ENCODE measurements at regions not wholly inside any gene's neighbourhood (a gene's known extent, or its start where the extent isn't known, plus 50 kb on each side); places are given as distances from the start of the nearest gene placed in this dataset.

GRCh38 chr2:20559277-20559676 is 91.6 kb downstream of the HS1BP3 start:
- TF ChIP-seq ZNF404 (tag by site-specific recombination; IDR thresholded peaks at IDR 0.05) (no peak), ZBTB17 (tag by site-specific recombination; IDR thresholded peaks at IDR 0.05) (peak; percentile 99), HOXD13 (CRISPR knock-in tag; IDR thresholded peaks at IDR 0.05; ENCODE audit: borderline replicate concordance) (no peak), ZSCAN30 (tag by site-specific recombination; IDR thresholded peaks at IDR 0.05) (no peak), ZNF223 (tag by site-specific recombination; IDR thresholded peaks at IDR 0.05) (no peak), ZNF792 (tag by site-specific recombination; IDR thresholded peaks at IDR 0.05) (no peak), TCF7L2 (IDR thresholded peaks at IDR 0.05; ENCODE audit: borderline replicate concordance, low read depth, low read length) (no peak), ZNF791 (tag by site-specific recombination; IDR thresholded peaks at IDR 0.05) (no peak), ZNF571 (tag by site-specific recombination; IDR thresholded peaks at IDR 0.05) (no peak), ZNF366 (tag by site-specific recombination; conservative IDR thresholded peaks at IDR 0.05) (peak; percentile 98), MEIS1 (CRISPR knock-in tag; IDR thresholded peaks at IDR 0.05; ENCODE audit: borderline replicate concordance) (no peak), ZNF521 (tag by site-specific recombination; IDR thresholded peaks at IDR 0.05) (0 out of 2 replicates have a peak, but pooled peaks have one; percentile 56)
- ChIA-PET CTCF (interaction anchor here (0.7 kb wide), 1 partner anchor 71 kb away, joined by 5 read pairs; no protein-coding TSS in a partner anchor), POLR2A (no interaction called here)
- no peaks in the 10 kb centered on the region for H3K36me3 ChIP-seq (ENCODE audit: control insufficient read depth in 2 of 2, insufficient read depth in 1 of 2, low read length in 2 of 2)
- H3K9me3 ChIP-seq (ENCODE audit: control insufficient read depth, insufficient read depth, low read depth, low read length) = no peaks in the 10 kb centered on the region
- H3K4me1 ChIP-seq (ENCODE audit: control insufficient read depth, insufficient read depth, low read length) = no peaks in the 10 kb centered on the region
- no peak overlapping the region for H3K4me3 ChIP-seq (ENCODE audit: low read depth, low read length)
- H3K27ac ChIP-seq (ENCODE audit: extremely low read depth, low read depth, low read length) = no peak overlapping the region

GRCh38 chr2:20560011-20560410 is 90.9 kb downstream of the HS1BP3 start:
- CTCF ChIA-PET = no interaction called here
- POLR2A ChIA-PET = interaction anchor here (5.3 kb wide), 1 partner anchor 112 kb away, joined by 29 read pairs; the partner anchor contains the start of gene RHOB
- Histone ChIP-seq H3K4me3 (ENCODE audit: low read depth, low read length) (no peak overlapping the region), H3K9me3 (ENCODE audit: control insufficient read depth, insufficient read depth, low read depth, low read length) (no peaks in the 10 kb centered on the region), H3K27ac (ENCODE audit: extremely low read depth, low read depth, low read length) (no peak overlapping the region), H3K4me1 (ENCODE audit: control insufficient read depth, insufficient read depth, low read length) (no peaks in the 10 kb centered on the region), H3K36me3 (ENCODE audit: control insufficient read depth in 2 of 2, insufficient read depth in 1 of 2, low read length in 2 of 2) (no peaks in the 10 kb centered on the region)
- TF ChIP-seq PRDM10 (tag by site-specific recombination; IDR thresholded peaks at IDR 0.05) = no peak
- TF ChIP-seq ZNF24 (tag by site-specific recombination; IDR thresholded peaks at IDR 0.05) = no peak
- no peak for TF ChIP-seq ZBTB8A (tag by site-specific recombination; IDR thresholded peaks at IDR 0.05)
- no peak for TF ChIP-seq ZEB2 (tag by site-specific recombination; IDR thresholded peaks at IDR 0.05)
- TF ChIP-seq ZFP69B (tag by site-specific recombination; IDR thresholded peaks at IDR 0.05) = no peak
- no peak for TF ChIP-seq ATF2 (tag by site-specific recombination; IDR thresholded peaks at IDR 0.05; ENCODE audit: low read depth)
- TF ChIP-seq ZBTB26 (tag by site-specific recombination; optimal IDR thresholded peaks at IDR 0.05) = no peak
- TF ChIP-seq ZNF274 (IDR thresholded peaks at IDR 0.05; ENCODE audit: low read length) = no peak
- TF ChIP-seq ZNF274 (tag by site-specific recombination; IDR thresholded peaks at IDR 0.05; ENCODE audit: borderline replicate concordance) = no peak
- TF ChIP-seq KLF10 (tag by site-specific recombination; IDR thresholded peaks at IDR 0.05) = no peak
- no peak for TF ChIP-seq ZNF292 (tag by site-specific recombination; IDR thresholded peaks at IDR 0.05; ENCODE audit: borderline replicate concordance, low read depth)
- TF ChIP-seq ZNF23 (tag by site-specific recombination; IDR thresholded peaks at IDR 0.05; ENCODE audit: borderline replicate concordance) = no peak
- TF ChIP-seq ZNF335 (tag by site-specific recombination; conservative IDR thresholded peaks at IDR 0.05) = no peak
- no peak for TF ChIP-seq ZBTB20 (tag by site-specific recombination; IDR thresholded peaks at IDR 0.05)
- TF ChIP-seq BCL6B (tag by site-specific recombination; IDR thresholded peaks at IDR 0.05) = no peak
- no peak for TF ChIP-seq ZNF530 (tag by site-specific recombination; IDR thresholded peaks at IDR 0.05; ENCODE audit: low read depth)
- no peak for TF ChIP-seq ZNF777 (tag by site-specific recombination; IDR thresholded peaks at IDR 0.05; ENCODE audit: borderline replicate concordance)
- TF ChIP-seq ZNF560 (tag by site-specific recombination; IDR thresholded peaks at IDR 0.05; ENCODE audit: borderline replicate concordance) = no peak
- TF ChIP-seq ZNF174 (tag by site-specific recombination; IDR thresholded peaks at IDR 0.05) = no peak

Measured in HEK293 (cell line).